ENCODE measurements at regions not wholly inside any gene's neighbourhood (a gene's known extent, or its start where the extent isn't known, plus 50 kb on each side); places are given as distances from the start of the nearest gene placed in this dataset.
A peak's percentile ranks its signal among the peaks of the same experiment; 100 is the strongest.

DNA sequence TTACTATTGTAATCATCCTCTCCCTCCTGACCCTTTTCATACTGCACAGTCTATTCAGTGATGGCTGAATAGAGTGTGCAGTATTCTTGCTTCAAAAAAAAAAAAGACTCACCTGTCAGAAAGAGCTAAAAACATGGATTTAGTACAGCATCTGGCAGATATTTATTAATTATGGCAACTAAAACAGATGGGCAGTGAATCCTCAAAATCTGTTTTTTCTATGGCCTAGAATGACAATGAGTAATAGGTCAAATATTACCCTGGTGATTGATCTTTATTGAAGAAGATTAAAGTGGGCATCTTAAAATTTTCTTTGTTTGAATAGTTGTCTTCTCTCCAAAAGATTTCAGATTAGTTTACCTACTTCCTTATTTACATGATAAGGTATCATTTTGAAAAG is 543.6 kb downstream of the FOXG1 start:
- peak; percentile 3 for DNase-seq

DNA sequence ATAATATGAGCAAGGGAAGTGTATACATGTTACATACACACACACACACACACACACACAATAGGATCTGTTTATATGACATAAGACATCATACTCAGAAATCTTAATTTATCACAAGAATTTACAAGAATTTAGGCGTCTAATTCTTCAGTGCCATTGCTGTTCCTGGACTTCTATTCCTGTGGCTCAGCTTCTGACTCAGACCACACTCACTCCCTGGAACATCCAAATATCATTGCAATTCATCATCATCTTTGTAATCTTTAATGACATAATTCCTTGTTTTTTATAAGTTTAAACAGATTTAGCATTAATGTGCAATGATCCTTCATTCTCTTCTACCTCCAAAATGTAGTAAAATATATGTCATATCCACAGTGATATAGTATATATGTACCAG is 544.2 kb downstream of the FOXG1 start:
- no peak for DNase-seq

GRCh38 chr14:29311983-29312382 is 545.4 kb downstream of the FOXG1 start:
- no peak for DNase-seq

- no peak for DNase-seq
Observed at GRCh38 chr14:29316936-29317335, 550.3 kb downstream of the FOXG1 start.

DNA sequence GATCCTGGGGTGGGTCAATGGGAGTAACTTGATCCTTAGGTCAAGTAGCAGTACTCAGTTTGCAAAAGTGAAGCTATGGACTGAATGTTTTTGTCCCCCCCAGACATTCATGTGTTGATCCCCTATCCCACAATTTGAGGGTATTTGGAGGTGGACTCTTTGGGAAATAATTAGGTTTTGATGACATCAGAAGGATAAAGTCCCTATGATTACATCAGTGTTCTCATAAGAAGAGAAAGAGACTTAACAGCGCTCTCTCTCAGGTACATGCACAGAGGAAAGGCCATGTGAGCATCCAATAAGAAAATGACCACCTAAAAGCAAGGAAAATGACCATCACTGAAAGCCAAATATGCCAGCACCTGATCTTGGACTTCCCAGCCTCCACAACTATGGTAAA is 550.8 kb downstream of the FOXG1 start:
- no peak for DNase-seq

- DNase-seq: no peak
Observed at GRCh38 chr14:29320286-29320685, 553.7 kb downstream of the FOXG1 start.

GRCh38 chr14:29321646-29322045 is 555.1 kb downstream of the FOXG1 start:
- no peak for DNase-seq

- no peak for DNase-seq
Observed at GRCh38 chr14:29339494-29340172, 573.0 kb downstream of the FOXG1 start.

GRCh38 chr14:29348504-29348903 is 579.1 kb downstream of the PRKD1 start:
- no peak for DNase-seq

DNA sequence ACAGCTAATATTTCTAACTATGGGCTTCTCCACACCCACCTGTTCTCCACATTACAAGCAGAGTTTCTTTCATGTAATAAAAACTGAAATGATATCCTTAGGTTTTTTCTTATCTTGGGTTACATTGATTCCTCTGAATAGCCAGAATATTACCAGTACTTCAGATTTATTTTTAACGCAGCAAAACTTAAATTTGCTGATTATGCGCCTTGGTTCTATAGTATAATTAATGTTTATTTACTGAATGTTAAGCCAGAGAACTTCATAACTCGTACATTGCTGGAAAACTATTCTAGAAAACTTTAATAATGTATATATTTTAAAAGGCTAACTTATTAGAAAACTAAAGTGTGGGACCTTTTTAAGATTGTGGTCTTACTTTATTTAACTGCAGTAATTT is 577.2 kb downstream of the PRKD1 start:
- DNase-seq: peak; percentile 59

- DNase-seq: peak; percentile 96
Observed at GRCh38 chr14:29351996-29352705, 575.5 kb downstream of the PRKD1 start.

- peak; percentile 94 for DNase-seq
Observed at GRCh38 chr14:29352706-29353080, 575.0 kb downstream of the PRKD1 start.

DNA sequence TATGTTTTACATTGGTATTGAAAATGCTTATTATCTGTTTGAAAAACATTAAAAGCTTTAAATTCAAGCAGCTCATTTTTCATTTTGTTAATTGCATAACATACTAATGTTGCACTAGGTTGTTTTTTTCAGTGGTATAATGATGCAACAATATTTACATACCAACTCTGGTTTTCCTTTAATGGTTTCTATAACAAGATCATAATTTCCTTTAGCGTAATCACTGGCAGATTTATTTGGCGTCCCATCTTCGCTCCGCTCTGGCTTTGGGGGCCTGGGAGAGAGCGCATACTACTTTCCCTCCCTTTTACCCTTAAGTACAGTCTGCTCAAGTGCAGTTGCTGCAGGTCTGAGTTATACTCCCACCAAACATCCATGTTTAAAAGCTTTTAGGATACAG is 574.1 kb downstream of the PRKD1 start:
- peak; percentile 93 for DNase-seq

DNA sequence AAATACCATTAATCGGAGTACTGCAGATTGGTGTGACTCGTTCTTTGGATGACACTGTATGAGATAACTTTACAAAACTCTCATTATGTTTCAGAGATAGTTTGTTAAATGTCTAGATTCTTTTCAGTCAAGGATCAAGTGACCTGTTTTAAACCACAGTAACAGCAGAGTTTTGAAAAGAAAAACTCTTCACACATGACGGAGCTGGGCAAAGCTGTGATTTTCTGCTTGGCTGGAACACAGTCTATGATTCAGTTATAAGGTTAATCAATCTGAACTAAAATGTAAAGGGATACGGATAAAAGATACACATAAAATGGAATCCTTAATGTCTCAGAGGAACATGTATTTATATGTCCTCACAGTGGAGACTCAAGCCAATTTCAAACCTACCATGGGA is 573.2 kb downstream of the PRKD1 start:
- DNase-seq: peak; percentile 88

- peak; percentile 99 for DNase-seq
Observed at GRCh38 chr14:29355331-29355730, 572.3 kb downstream of the PRKD1 start.

DNA sequence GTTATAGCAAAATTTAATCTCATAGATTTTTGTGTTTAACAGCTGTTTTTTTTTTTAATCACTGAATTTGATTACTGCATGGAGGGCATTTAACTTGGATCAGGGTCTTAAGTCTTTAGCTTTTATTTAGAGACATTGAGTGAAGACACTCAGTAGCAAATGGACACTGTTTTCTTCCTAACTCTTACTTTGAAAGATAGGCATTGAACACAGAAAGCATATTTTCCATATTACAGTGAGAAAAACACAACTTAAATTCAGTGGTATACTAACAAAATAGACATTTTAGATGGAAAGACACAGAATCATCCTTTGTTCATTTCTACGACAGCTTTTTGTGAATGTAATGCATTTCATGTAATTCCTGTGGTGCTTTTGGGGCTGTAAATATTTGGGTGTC is 571.8 kb downstream of the PRKD1 start:
- DNase-seq: peak; percentile 96

DNA sequence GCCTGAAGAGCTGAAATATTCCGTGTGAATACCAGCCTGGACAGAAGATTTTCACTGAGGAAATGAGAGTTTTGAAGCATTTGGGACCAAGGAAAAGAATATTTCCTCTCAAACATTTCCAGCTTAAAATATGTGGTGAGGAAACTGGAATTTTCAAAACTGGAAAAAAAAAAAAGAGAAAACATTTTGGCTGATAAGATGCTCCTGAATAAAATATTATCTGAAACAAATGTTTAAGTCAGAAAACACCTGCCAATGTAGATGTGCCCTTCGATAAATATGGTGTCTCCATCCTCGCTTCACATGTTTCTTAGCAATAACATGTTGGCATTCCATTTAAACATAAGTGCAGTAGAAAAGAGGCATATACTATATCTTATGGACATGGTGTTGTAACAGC is 567.0 kb downstream of the PRKD1 start:
- DNase-seq: no peak

DNA sequence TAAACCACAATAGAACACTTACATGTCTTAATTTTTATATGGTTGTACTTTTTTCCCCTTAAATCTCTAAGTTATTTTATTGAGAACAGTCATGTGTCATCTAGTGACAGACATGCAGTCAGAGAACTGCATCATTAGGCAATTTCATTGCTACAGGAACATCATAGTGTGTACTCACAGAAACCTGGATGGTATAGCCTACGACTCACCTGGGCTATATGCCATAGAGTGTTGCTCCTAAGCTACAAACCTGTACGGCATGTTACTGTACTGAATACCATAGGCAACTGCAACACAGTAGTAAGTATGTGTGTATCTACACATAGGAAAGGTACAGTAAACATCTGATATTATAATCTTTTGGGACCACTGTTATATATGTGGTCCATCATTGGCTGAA is 557.6 kb downstream of the PRKD1 start:
- DNase-seq: no peak

DNA sequence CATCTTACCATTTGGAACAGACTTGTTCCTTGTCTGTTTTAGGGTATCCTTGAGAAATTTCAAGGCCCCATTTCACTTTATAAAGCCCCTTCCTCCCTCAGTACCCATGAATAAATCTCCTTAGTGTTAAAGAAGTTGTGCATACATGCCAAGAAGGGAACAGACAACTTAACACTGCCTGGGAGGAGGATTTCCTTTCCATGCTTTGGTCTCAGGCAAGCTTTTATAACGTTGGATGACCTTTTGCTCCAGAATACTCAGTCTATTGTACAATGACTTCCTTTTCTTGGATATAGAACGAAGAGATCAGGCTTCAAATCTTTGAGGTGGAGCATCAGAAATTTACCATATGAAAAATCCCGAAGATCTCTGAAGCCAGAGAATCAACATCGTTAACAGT is 551.4 kb downstream of the PRKD1 start:
- DNase-seq: no peak

DNA sequence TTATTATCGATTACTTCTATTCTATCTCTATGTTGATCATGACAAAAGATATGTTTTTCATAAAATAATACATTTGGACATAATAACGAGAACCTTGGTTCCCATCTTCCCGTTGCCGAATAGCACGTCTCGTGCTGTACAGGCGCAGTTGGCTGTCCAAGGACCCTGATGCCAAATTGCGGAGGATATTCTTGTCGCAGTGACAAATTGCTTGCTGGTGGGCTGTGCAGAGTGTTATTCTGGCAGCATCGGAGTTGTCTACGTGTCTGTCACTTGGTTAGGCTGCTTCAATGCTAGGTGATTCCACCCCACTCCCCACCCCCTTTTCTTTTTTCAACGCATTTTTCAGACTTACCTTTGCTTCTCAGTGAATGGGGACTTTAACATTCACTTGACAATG is 546.8 kb downstream of the PRKD1 start:
- no peak for DNase-seq

DNA sequence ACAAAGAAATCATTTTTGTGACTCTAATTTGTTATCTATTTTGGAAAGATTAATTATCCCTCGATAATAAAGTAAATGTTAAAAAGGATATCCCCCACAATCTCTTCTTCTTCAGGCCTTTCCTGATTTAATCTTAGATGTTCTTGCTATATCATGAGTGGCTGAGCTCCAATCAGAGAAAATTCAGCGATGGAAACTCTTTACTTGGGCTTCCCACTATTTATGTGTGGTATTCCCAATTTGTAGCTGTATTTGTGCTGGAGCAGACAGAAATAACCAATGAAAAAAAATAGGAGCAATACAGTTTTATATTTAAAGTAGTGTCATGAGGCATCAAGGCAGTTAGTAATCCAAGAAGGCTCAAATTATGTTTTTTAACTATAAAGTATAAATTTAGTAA is 539.1 kb downstream of the PRKD1 start:
- no peak for DNase-seq

DNA sequence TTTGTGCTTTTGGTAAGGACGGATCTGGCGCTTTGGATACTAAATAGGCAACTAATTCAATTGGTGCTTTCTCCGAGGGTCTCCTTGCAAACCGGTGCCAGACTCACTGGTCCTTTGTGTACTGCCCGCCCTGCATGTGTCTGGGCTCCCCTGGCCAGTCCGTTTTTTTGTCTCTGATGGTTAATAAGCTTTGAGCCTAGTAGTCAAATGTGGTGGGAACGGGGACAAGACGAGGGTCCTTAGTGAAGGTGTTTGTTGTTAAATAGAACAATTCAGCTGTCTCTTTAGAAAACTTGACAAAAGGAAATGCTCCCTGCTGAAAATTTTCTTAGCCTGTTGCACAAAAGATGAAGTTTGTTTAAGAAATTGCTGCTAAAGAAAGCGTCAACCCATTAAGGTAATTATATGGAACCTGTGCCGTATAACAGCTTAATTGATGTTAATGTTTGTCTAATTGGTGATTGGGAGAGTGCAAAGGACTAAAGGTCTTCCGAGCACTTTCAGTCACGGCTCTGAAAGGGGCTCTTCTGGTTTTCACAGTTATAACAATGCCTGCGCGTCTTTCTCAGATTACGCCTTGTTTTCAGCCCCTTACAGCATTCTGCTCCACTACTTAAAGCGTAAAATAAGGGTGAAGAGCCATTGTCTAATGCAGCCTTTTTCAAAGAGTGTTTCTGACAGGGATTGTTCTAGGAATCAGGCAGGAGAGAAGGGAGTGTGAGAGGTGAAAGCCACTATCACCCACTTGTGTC is 537.4 kb downstream of the PRKD1 start:
- DNase-seq: no peak

DNA sequence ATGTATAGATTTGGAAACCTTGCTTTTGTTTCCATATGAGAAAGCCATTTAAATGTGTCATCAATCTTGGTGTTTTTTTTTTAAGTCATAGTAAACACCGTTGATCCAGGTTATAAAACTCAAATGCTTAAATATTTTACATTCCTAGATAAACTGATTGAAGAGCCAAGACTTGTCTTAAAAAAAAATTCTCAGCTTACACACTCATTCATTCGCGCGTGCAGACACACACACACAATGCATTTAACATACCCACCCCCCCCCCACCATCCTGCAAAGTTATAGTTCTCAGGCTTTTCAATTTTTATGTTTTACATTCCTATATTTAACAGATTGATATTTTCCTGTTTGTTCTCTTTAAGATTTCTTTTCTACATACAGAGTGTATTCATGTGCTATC is 536.4 kb downstream of the PRKD1 start:
- DNase-seq: no peak

DNA sequence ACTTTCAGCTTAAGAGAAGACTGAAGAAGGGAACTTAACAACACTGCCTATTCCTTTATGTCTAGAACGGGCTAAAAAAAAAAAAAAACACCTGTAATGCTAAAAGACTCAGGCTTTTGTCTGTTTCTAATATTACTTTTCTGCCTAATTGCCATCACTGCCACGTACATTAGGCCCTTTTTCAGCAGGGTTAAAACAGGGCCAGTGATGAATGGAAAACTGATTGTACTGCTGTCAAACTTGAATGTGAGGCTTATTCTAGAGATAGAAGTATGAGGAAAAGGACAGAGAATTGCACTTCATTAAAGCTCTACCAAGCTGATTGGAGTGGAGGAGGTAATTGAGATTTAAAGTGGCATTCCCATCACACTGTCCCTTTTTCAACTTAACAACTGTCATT is 535.8 kb downstream of the PRKD1 start:
- DNase-seq: no peak

Measured in NCI-H1694 treated with DMSO at 0.1 percent for 48 hours (cell line).